SK-N-SH (cell line): ENCODE measurements at regions not wholly inside any gene's neighbourhood (a gene's known extent, or its start where the extent isn't known, plus 50 kb on each side); places are given as distances from the start of the nearest gene placed in this dataset.

Experiments
- CTCF ChIA-PET: fragments of 300-600, 350-600 bp; formaldehyde crosslinking; extraction: SDS; loops from one replicate; lab custom pipeline; 2021; lab: Yijun Ruan, JAX
- POLR2A ChIA-PET: fragments of 350-600 bp; sonication (Branson Sonifier 250); formaldehyde crosslinking; extraction: SDS; loops from one replicate; lab custom pipeline; 2020; ENCODE audit warnings: antibody characterized with exemption, inconsistent platforms; lab: Yijun Ruan, JAX
- DNase-seq: peaks from one replicate; pipeline ENCODE4 v3.0.0; 2012
- H2AFZ ChIP-seq: fragments of 200-600 bp; sonication (generic); 2 replicates; pipeline ENCODE4 v1.8.1; 2016; ENCODE audit warnings: antibody characterized with exemption, mild to moderate bottlenecking, low read depth
- H3F3A ChIP-seq: fragments of 200-600 bp; sonication (generic); replicated peaks from 2 replicates; pipeline ENCODE3; 2016; ENCODE audit warnings: antibody characterized with exemption, mild to moderate bottlenecking; ENCODE audit not compliant: insufficient read depth
- H3K27ac ChIP-seq, 2 experiments: fragments of 200-500 bp in 1 of 2; fragments of 200-600 bp in 1 of 2; sonication (Bioruptor generic) in 1 of 2; sonication (generic), shearing (Covaris generic) in 1 of 2; 2 replicates each; pipeline versions ENCODE4 v1.5.1 to v1.6.1; 2014 to 2016; ENCODE audit warnings: low read depth in 2 of 2, inconsistent platforms in 1 of 2, low read length in 1 of 2, mild to moderate bottlenecking in 1 of 2, mixed read lengths in 1 of 2
- H3K27me3 ChIP-seq: fragments of 200-600 bp; sonication (generic), shearing (Covaris generic); 2 replicates; pipeline ENCODE4 v1.6.1; 2016; ENCODE audit warnings: mixed run types; ENCODE audit not compliant: insufficient read depth
- H3K36me3 ChIP-seq, 2 experiments: fragments of 200-500 bp in 1 of 2; fragments of 200-600 bp in 1 of 2; sonication (Bioruptor generic) in 1 of 2; sonication (generic) in 1 of 2; replicated peaks in 1 of 2; 2 replicates each; pipeline versions ENCODE3 to v1.5.1; 2014 to 2016; ENCODE audit warnings: low read length in 1 of 2, mild to moderate bottlenecking in 1 of 2; ENCODE audit not compliant: insufficient read depth in 2 of 2, control insufficient read depth in 1 of 2
- H3K4me1 ChIP-seq, 2 experiments: fragments of 200-500 bp in 1 of 2; fragments of 200-600 bp in 1 of 2; sonication (Bioruptor generic) in 1 of 2; sonication (generic), shearing (Covaris generic) in 1 of 2; 2 replicates each; pipeline versions ENCODE4 v1.5.1 to v1.6.1; 2014 to 2016; ENCODE audit warnings: low read depth in 1 of 2, low read length in 1 of 2, mixed run types in 1 of 2; ENCODE audit not compliant: insufficient read depth in 2 of 2, control insufficient read depth in 1 of 2
- H3K4me2 ChIP-seq: fragments of 200-600 bp; sonication (generic), shearing (Covaris generic); 2 replicates; pipeline ENCODE4 v1.6.1; 2017; ENCODE audit warnings: mixed run types
- H3K4me3 ChIP-seq, 2 experiments: fragments of 200-500 bp in 1 of 2; fragments of 200-600 bp in 1 of 2; sonication (Bioruptor generic) in 1 of 2; sonication (generic), shearing (Covaris generic) in 1 of 2; 2 replicates each; pipeline versions ENCODE4 v1.5.1 to v1.8.1; 2014 to 2016; ENCODE audit warnings: low read depth in 2 of 2, inconsistent platforms in 1 of 2, low read length in 1 of 2, mild to moderate bottlenecking in 1 of 2, mixed read lengths in 1 of 2, moderate library complexity in 1 of 2
- H3K79me2 ChIP-seq: fragments of 200-600 bp; sonication (generic); 2 replicates; pipeline ENCODE4 v1.8.1; 2017; ENCODE audit warnings: mild to moderate bottlenecking; ENCODE audit not compliant: insufficient read depth
- H3K9ac ChIP-seq: fragments of 200-600 bp; sonication (generic); 2 replicates; pipeline ENCODE4 v1.6.1; 2017; ENCODE audit warnings: mixed run types
- H3K9me2 ChIP-seq: fragments of 200-600 bp; sonication (generic); 2 replicates; pipeline ENCODE4 v1.6.1; 2017; ENCODE audit warnings: mixed run types
- H3K9me3 ChIP-seq: fragments of 200-600 bp; sonication (generic); 2 replicates; pipeline ENCODE4 v1.6.1; 2017; ENCODE audit warnings: mixed run types, mild to moderate bottlenecking, moderate library complexity
- H4K20me1 ChIP-seq: fragments of 200-600 bp; sonication (generic); 2 replicates; pipeline ENCODE4 v1.6.1; 2017; ENCODE audit warnings: mild to moderate bottlenecking, mixed run types; ENCODE audit not compliant: insufficient read depth
- CHD2 ChIP-seq: fragments of 150-350 bp; IDR thresholded peaks from 2 replicates; pipeline ENCODE4 v1.6.1; 2018; ENCODE audit warnings: low read length; ENCODE audit not compliant: partially characterized antibody
- ELF1 ChIP-seq: IDR thresholded peaks from 2 replicates; pipeline ENCODE4 v1.4.0; 2012
- GABPA ChIP-seq: IDR thresholded peaks from 2 replicates; pipeline ENCODE4 v1.4.0; 2012; ENCODE audit warnings: low read depth, mild to moderate bottlenecking
- GATA2 ChIP-seq: sonication (generic); formaldehyde crosslinking; IDR thresholded peaks from 2 replicates; pipeline ENCODE4 v1.5.0; 2020; ENCODE audit warnings: mild to moderate bottlenecking, missing genetic modification reagents
- MAX ChIP-seq: IDR thresholded peaks from 2 replicates; pipeline ENCODE4 v1.4.0; 2012; ENCODE audit warnings: low read depth
- MEF2A ChIP-seq: IDR thresholded peaks from 2 replicates; pipeline ENCODE4 v1.4.0; 2012; ENCODE audit warnings: low read depth, borderline replicate concordance
- PBX3 ChIP-seq: IDR thresholded peaks from 2 replicates; pipeline ENCODE4; 2012
- RAD21 ChIP-seq: IDR thresholded peaks from 2 replicates; pipeline ENCODE4 v1.6.1; 2012; ENCODE audit warnings: mild to moderate bottlenecking, low read length
- RCOR1 ChIP-seq: fragments of 150-350 bp; IDR thresholded peaks from 2 replicates; pipeline ENCODE4 v1.6.1; 2017; ENCODE audit warnings: antibody characterized with exemption, low read length
- REST ChIP-seq: IDR thresholded peaks from 2 replicates; pipeline ENCODE4 v1.6.1; 2012; ENCODE audit warnings: mild to moderate bottlenecking, low read depth, low read length, moderate library complexity
- RFX5 ChIP-seq: IDR thresholded peaks from 2 replicates; pipeline ENCODE4 v1.6.1; 2012; ENCODE audit warnings: mild to moderate bottlenecking, improper control_type of control experiment, low read length
- WGBS: methylation state at CpG from one replicate; pipeline ENCODE4 v1.1.6; 2017; ENCODE audit warnings: low lambda C conversion rate; 5-methylcytosine and 5-hydroxymethylcytosine counted together

- no peaks in the 10 kb centered on the region for H3K9me3 ChIP-seq
- WGBS: 15% methylated on average over 5 of the region's 5 CpGs
Measured at GRCh38 chr5:12109075-12109688, 204.9 kb upstream of the CTNND2 start.

DNA sequence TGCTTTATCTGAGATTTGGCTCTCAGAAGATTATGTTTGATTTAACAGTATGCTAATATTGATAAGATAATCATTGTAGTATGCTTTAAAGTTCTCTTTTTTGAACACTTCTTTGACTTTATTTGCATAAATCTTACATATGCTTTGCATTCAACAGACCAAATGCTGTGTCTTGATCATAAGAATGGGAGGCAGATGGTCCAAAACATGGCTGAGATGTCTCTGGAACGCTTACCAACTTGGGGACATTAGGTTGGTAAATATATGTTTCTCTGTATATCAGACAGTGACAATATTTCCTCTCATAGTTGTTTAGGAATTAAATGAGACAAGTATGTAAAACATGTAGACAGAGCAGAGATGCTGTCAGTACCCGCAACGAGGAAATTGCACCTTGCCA, 197.9 kb upstream of the CTNND2 start:
- no peaks in the 10 kb centered on the region for H3F3A ChIP-seq
- ChIA-PET POLR2A (no interaction called here), CTCF (no interaction called here)
- H3K36me3 ChIP-seq: no peaks in the 10 kb centered on the region
- H3K79me2 ChIP-seq: no peaks in the 10 kb centered on the region
- H2AFZ ChIP-seq: no peak overlapping the region
- H3K4me2 ChIP-seq: no peak overlapping the region
- no peak overlapping the region for H3K27ac ChIP-seq
- 4% methylated on average over 3 of the region's 3 CpGs for WGBS
- no peaks in the 10 kb centered on the region for H3K4me1 ChIP-seq
- no peak for TF ChIP-seq MAX
- TF ChIP-seq GABPA: no peak
- H4K20me1 ChIP-seq: no peaks in the 10 kb centered on the region
- H3K4me3 ChIP-seq: no peak overlapping the region
- H3K9ac ChIP-seq: no peak overlapping the region
- no peaks in the 10 kb centered on the region for H3K9me2 ChIP-seq
- no peaks in the 10 kb centered on the region for H3K9me3 ChIP-seq
- no peaks in the 10 kb centered on the region for H3K27me3 ChIP-seq
- no peak for DNase-seq

More at GRCh38 chr5:12109075-12109688, 204.9 kb upstream of the CTNND2 start:
- no peak overlapping the region for H3K27ac ChIP-seq
- no peaks in the 10 kb centered on the region for H4K20me1 ChIP-seq
- ChIA-PET POLR2A (no interaction called here), CTCF (no interaction called here)
- no peak overlapping the region for H2AFZ ChIP-seq
- no peak overlapping the region for H3K4me3 ChIP-seq
- DNase-seq: no peak
- no peaks in the 10 kb centered on the region for H3K36me3 ChIP-seq
- no peaks in the 10 kb centered on the region for H3K9me2 ChIP-seq
- H3K27me3 ChIP-seq: no peaks in the 10 kb centered on the region
- no peak overlapping the region for H3K9ac ChIP-seq
- H3F3A ChIP-seq: no peaks in the 10 kb centered on the region
- TF ChIP-seq RCOR1 (no peak), RFX5 (no peak), REST (no peak), ELF1 (no peak), CHD2 (no peak), GATA2 (no peak), RAD21 (no peak), PBX3 (no peak), MEF2A (no peak)
- H3K4me2 ChIP-seq: no peak overlapping the region
- no peaks in the 10 kb centered on the region for H3K79me2 ChIP-seq
- H3K4me1 ChIP-seq: no peaks in the 10 kb centered on the region
